B cell (primary cell): ENCODE measurements at regions not wholly inside any gene's neighbourhood (a gene's known extent, or its start where the extent isn't known, plus 50 kb on each side); places are given as distances from the start of the nearest gene placed in this dataset.

ENCODE experiments used
- CTCF ChIP-seq: fragments of 200-600 bp; IDR thresholded peaks from one replicate; pipeline ENCODE4 v1.8.0; 2022; ENCODE audit warnings: antibody characterized with exemption, mild to moderate bottlenecking
- EZH2 ChIP-seq: IDR thresholded peaks from 2 replicates; pipeline ENCODE4 v1.6.1; 2012; ENCODE audit warnings: borderline replicate concordance, low read depth, mild to moderate bottlenecking, moderate library complexity, low read length; ENCODE audit not compliant: insufficient read depth, poor library complexity, severe bottlenecking

DNA sequence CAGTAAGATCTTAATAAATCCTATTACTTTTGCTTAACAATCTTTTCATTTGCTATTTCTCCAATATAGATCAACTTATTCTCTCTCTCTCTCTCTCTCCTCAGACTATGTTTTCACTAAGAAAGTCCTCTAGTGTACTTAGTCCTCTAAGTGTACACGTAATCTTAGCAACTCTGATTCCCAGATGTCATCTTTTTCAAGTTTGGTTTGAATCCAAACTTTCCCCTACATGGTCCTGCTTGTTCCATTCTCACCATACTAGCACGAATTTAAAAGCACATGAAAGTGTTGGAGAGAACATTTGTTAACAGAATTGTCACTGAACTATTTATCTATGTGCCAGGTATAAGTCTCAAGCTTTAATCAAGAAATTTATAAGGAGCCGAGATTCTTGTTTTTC, 202.9 kb downstream of the SPRY2 start:
- TF ChIP-seq EZH2: no peak
- no peak for TF ChIP-seq CTCF
